HT-29 (cell line): ENCODE measurements at regions not wholly inside any gene's neighbourhood (a gene's known extent, or its start where the extent isn't known, plus 50 kb on each side); places are given as distances from the start of the nearest gene placed in this dataset.
"Not testable (repeated sequence)": the region's sequence is repeated elsewhere in the genome, so short reads cannot be mapped to it uniquely, and the experiment has no call there.

Source experiments
- DNase-seq: peaks from one replicate; pipeline ENCODE4 v3.0.0-alpha.2; 2015; ENCODE audit warnings: low spot score

GRCh38 chrX:45696736-45697135 lies 496.1 kb upstream of the DIPK2B start:
- no peak for DNase-seq

GRCh38 chrX:45689971-45690370 lies 489.3 kb upstream of the DIPK2B start:
- DNase-seq, result no peak

- DNase-seq, result no peak
These were observed 483.2 kb upstream of the DIPK2B start for GRCh38 chrX:45683914-45684313.

GRCh38 chrX:45681891-45682290 lies 481.2 kb upstream of the DIPK2B start:
- DNase-seq, result no peak

- no peak for DNase-seq
These were observed 469.2 kb upstream of the DIPK2B start for GRCh38 chrX:45669715-45670340.

GRCh38 chrX:45668686-45669443 lies 468.2 kb upstream of the DIPK2B start:
- no peak for DNase-seq

- DNase-seq, result no peak
These were observed 467.0 kb upstream of the DIPK2B start for GRCh38 chrX:45667666-45668065.

GRCh38 chrX:45664727-45665290 lies 464.1 kb upstream of the DIPK2B start:
- DNase-seq, result no peak

- DNase-seq, result no peak
These were observed 459.8 kb upstream of the DIPK2B start for GRCh38 chrX:45660477-45660876.

GRCh38 chrX:45633419-45633818 lies 432.7 kb upstream of the DIPK2B start:
- no peak for DNase-seq

- no peak for DNase-seq
These were observed 431.8 kb upstream of the DIPK2B start for GRCh38 chrX:45632506-45632905.

GRCh38 chrX:45630078-45630477 lies 429.4 kb upstream of the DIPK2B start:
- no peak for DNase-seq

- DNase-seq, result no peak
These were observed 427.4 kb upstream of the DIPK2B start for GRCh38 chrX:45628041-45628440.

GRCh38 chrX:45623266-45623665 lies 422.6 kb upstream of the DIPK2B start:
- DNase-seq, result no peak

- no peak for DNase-seq
These were observed 421.9 kb upstream of the DIPK2B start for GRCh38 chrX:45622538-45622937.

- no peak for DNase-seq
These were observed 421.4 kb upstream of the DIPK2B start for GRCh38 chrX:45622042-45622423.

- no peak for DNase-seq
These were observed 420.8 kb upstream of the DIPK2B start for GRCh38 chrX:45621376-45622041.

GRCh38 chrX:45619290-45619689 lies 418.6 kb upstream of the DIPK2B start:
- DNase-seq, result no peak

- DNase-seq, result not testable (repeated sequence)
These were observed 414.9 kb upstream of the DIPK2B start for GRCh38 chrX:45615591-45615990.

- DNase-seq, result no peak
These were observed 414.2 kb upstream of the DIPK2B start for GRCh38 chrX:45614853-45615252.

GRCh38 chrX:45602151-45602550 lies 401.5 kb upstream of the DIPK2B start:
- no peak for DNase-seq

- no peak for DNase-seq
These were observed 400.4 kb upstream of the DIPK2B start for GRCh38 chrX:45601052-45601451.

GRCh38 chrX:45598861-45599260 lies 398.2 kb upstream of the DIPK2B start:
- DNase-seq, result no peak
